ENCODE measurements at regions not wholly inside any gene's neighbourhood (a gene's known extent, or its start where the extent isn't known, plus 50 kb on each side); places are given as distances from the start of the nearest gene placed in this dataset.

DNA sequence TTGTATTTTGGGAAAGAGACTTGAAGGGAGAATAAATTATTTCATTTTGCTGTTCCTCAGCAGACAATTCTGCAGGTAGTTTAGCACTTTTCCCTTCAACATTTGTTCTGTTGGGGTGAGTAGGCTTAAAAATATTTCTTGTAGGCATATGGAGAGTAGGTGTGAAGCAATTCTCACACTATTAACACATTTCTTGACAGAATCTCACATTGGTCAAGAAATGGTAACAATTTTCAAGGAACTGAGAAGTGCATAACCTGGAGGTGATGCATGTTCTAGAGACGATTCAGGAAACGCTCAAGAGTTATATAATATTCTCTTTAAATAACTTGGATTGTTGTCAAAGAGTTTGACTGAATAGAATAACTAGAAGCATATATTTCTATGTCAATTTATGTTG, 658.2 kb downstream of the STIM2 start:
- no peak overlapping the region for H3K4me3 Mint-ChIP-seq
- H3K4me1 Mint-ChIP-seq (ENCODE audit: low read depth) = no peaks in the 10 kb centered on the region
- H3K27ac Mint-ChIP-seq = no peak overlapping the region
- intact Hi-C loops (cut with micrococcal nuclease) = no loop called here
- no peaks in the 10 kb centered on the region for H3K36me3 Mint-ChIP-seq (ENCODE audit: low read depth)
- H3K27me3 Mint-ChIP-seq = no peaks in the 10 kb centered on the region
- no peaks in the 10 kb centered on the region for H3K9me3 Mint-ChIP-seq

DNA sequence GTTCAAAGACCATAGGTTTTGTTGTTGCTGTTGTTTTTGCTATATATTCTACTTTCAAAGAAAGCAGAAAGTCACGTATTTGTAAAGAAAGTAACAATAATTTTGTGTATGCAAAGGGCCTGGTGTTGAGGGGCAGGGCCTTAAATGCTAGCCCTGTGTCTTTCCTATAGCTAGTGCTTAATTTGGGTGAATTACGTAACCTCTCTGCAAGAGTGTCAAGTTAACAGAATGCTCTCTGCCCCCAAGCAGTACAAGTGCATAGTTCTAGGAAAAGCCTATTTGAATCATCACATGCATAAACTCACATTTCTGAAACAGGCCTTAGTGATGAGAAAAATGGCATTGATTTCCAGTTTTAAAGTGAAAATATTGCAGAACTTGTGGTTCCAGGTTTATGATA, 663.6 kb downstream of the STIM2 start:
- intact Hi-C loops (cut with micrococcal nuclease) = no loop called here
- H3K4me1 Mint-ChIP-seq (ENCODE audit: low read depth) = no peaks in the 10 kb centered on the region

DNA sequence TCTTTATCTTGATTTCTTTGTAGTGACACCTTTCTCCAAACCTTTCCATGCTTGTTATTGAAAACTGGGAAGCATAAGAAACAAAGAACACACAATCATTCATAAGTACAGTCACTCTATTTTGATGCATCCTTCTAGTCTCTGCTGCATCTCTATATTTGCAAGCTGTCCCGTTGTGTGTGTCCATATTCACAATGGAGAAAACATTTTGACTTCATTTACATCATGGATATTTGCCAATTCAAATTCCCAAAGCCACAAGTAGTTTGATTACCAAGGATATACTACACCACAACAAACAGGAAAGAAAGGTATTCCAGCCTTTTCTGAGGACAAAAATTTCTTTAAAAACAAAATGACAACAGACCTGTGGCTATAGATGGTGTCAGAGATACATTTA, 673.8 kb downstream of the STIM2 start:
- Mint-ChIP-seq H3K36me3 (ENCODE audit: low read depth) (no peaks in the 10 kb centered on the region), H3K27me3 (no peaks in the 10 kb centered on the region), H3K9me3 (peaks cover 6% of the 10 kb centered on the region), H3K27ac (no peak overlapping the region), H3K4me3 (no peak overlapping the region), H3K4me1 (ENCODE audit: low read depth) (no peaks in the 10 kb centered on the region)
- intact Hi-C loops (cut with micrococcal nuclease) = no loop called here

More for the DNA sequence above, 663.6 kb downstream of the STIM2 start:
- no peaks in the 10 kb centered on the region for H3K36me3 Mint-ChIP-seq (ENCODE audit: low read depth)
- no peak overlapping the region for H3K4me3 Mint-ChIP-seq
- no peaks in the 10 kb centered on the region for H3K27me3 Mint-ChIP-seq
- H3K27ac Mint-ChIP-seq = no peak overlapping the region
- no peaks in the 10 kb centered on the region for H3K9me3 Mint-ChIP-seq

DNA sequence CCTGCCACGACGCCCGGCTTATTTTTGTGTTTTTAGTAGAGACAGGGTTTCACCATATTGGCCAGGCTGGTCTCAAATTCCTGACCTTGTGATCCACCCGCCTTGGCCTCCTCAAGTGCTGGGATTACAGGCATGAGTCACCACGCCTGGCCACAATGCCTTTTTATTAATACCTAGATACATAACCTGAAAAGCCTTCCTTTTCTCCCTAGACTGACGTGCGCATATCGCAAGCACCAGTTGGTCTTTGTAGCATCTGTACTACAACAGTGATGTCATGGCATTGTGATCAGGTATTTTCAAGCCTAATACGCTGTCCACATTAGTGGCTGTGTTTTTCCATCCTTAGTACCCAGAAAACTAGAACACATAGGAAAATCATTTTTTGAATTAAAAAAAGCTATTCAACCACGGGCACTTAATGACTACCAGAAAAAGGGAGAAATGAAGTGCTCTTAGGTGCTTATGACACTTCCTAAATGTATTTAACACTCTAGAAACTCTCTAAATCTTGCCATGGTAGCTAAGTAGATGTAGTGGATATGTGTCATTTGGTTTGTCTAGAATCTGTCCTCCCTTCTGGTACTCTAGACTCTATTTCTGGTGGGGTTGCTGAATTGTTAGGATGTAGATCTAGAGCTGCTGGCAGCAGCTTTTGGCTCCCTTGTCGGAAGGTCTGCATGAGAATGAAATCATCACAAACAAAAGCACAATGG, 707.8 kb downstream of the STIM2 start:
- H3K36me3 Mint-ChIP-seq (ENCODE audit: low read depth) = no peaks in the 10 kb centered on the region
- intact Hi-C loops (cut with micrococcal nuclease) = no loop called here
- H3K27me3 Mint-ChIP-seq = no peaks in the 10 kb centered on the region
- no peak overlapping the region for H3K27ac Mint-ChIP-seq
- no peaks in the 10 kb centered on the region for H3K4me1 Mint-ChIP-seq (ENCODE audit: low read depth)
- H3K4me3 Mint-ChIP-seq = no peak overlapping the region
- H3K9me3 Mint-ChIP-seq = no peaks in the 10 kb centered on the region

DNA sequence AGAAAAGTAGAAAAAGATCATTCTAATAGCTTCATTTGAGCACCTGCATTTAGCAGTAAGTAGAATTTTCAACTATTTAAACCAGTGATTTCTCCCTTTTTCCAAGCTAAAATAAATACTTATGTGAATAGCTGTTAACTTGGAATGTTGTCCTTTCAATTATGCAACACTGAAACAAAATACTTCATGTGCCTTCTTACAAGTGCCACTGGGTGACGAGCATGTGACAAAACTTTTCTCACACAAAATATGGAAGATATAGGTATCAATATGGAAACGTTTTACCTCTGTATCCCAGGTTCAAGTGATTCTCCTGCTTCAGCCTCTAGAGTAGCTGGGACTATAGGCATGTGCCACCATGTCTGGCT, 708.3 kb downstream of the STIM2 start:
- H3K9me3 Mint-ChIP-seq = no peaks in the 10 kb centered on the region
- no peaks in the 10 kb centered on the region for H3K4me1 Mint-ChIP-seq (ENCODE audit: low read depth)
- intact Hi-C loops (cut with micrococcal nuclease) = no loop called here
- H3K36me3 Mint-ChIP-seq (ENCODE audit: low read depth) = no peaks in the 10 kb centered on the region
- H3K27ac Mint-ChIP-seq = no peak overlapping the region
- no peak overlapping the region for H3K4me3 Mint-ChIP-seq
- H3K27me3 Mint-ChIP-seq = no peaks in the 10 kb centered on the region

DNA sequence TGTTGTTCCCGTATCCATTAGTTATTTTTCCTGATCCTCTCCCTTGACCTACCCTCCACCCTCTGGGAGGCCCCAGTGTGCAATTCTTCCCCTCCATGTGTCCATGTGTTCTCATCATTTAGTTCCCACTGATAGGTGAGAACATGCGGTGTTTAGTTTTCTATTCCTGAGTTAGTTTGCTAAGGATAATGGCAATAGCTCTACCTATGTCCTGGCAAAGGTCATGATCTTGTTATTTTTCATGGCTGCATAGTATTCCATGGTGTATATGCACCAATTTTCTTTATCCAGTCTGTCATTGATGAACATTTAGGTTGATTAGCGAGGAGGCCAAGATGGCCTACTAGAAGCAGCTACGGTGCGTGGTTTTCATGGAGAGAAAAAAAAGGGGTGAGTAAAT, 714.1 kb downstream of the STIM2 start:
- intact Hi-C loops (cut with micrococcal nuclease) = no loop called here
- no peak overlapping the region for H3K27ac Mint-ChIP-seq
- no peaks in the 10 kb centered on the region for H3K27me3 Mint-ChIP-seq
- H3K36me3 Mint-ChIP-seq (ENCODE audit: low read depth) = no peaks in the 10 kb centered on the region
- no peaks in the 10 kb centered on the region for H3K4me1 Mint-ChIP-seq (ENCODE audit: low read depth)
- no peak overlapping the region for H3K4me3 Mint-ChIP-seq
- H3K9me3 Mint-ChIP-seq = peaks cover 14% of the 10 kb centered on the region

DNA sequence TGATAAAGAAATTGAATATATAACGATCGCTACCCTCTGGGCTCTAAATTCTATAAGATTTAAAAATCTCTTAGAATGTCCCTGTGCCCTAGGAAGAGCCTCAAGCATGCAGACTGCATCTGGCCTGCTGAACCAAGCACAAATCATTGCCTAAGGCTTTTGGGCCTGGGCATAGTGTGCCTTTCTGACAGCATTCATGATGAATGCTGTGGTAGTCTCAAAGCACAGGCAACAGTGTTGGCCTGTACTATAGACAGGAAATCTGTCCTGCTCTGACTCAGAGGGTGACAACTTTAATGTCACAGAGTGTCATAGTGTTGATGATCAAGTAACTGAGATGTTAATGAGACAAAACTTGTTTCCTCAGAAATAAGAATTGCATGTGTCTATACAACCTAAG, 717.3 kb downstream of the STIM2 start:
- intact Hi-C loops (cut with micrococcal nuclease) = no loop called here
- H3K27ac Mint-ChIP-seq = no peak overlapping the region
- peaks cover 14% of the 10 kb centered on the region for H3K9me3 Mint-ChIP-seq
- H3K36me3 Mint-ChIP-seq (ENCODE audit: low read depth) = no peaks in the 10 kb centered on the region
- no peaks in the 10 kb centered on the region for H3K4me1 Mint-ChIP-seq (ENCODE audit: low read depth)
- H3K27me3 Mint-ChIP-seq = no peaks in the 10 kb centered on the region
- no peak overlapping the region for H3K4me3 Mint-ChIP-seq

DNA sequence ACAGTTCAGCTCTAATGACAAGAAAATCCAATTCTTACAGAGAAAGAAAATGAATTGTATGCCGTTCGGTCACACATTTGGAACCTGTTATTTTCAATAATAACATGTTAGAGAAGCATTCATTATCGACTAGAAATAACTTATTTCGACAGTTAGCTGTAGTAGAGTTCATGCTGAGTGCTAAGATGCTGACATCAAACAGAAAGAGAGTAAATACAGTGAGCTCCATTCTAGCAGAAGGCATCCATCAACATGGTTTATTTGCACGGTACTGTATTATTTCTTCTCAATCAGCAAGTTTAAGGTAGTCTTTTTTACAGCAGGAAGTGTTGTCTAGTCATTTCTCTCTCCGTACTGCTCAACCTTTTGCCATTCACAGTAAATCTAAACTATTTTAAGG, 732.1 kb downstream of the STIM2 start:
- Mint-ChIP-seq H3K27ac (no peak overlapping the region), H3K4me1 (ENCODE audit: low read depth) (no peaks in the 10 kb centered on the region), H3K4me3 (no peak overlapping the region), H3K9me3 (no peaks in the 10 kb centered on the region), H3K27me3 (no peaks in the 10 kb centered on the region), H3K36me3 (ENCODE audit: low read depth) (no peaks in the 10 kb centered on the region)
- intact Hi-C loops (cut with micrococcal nuclease) = no loop called here

DNA sequence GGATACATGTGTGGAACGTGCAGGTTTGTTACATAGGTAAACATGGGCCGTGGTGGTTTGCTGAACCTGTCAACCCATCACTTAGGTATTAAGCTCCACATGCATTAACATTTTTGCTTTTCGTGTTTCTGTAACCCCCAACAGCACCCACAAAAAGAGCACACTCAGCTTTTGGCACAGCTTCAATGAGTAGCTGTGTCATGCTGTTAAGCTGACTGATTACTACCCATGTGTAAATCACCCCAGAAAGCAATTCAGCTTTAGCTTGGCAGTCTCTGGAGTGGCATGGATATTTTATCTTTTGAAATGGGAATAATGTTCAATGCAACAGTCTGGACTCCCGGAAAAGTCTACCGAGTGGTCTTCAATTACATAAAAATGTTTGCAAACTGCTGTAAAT, 734.3 kb downstream of the STIM2 start:
- Mint-ChIP-seq H3K4me1 (ENCODE audit: low read depth) (no peaks in the 10 kb centered on the region), H3K27me3 (no peaks in the 10 kb centered on the region), H3K4me3 (no peak overlapping the region), H3K27ac (no peak overlapping the region), H3K9me3 (no peaks in the 10 kb centered on the region), H3K36me3 (ENCODE audit: low read depth) (no peaks in the 10 kb centered on the region)
- intact Hi-C loops (cut with micrococcal nuclease) = no loop called here

DNA sequence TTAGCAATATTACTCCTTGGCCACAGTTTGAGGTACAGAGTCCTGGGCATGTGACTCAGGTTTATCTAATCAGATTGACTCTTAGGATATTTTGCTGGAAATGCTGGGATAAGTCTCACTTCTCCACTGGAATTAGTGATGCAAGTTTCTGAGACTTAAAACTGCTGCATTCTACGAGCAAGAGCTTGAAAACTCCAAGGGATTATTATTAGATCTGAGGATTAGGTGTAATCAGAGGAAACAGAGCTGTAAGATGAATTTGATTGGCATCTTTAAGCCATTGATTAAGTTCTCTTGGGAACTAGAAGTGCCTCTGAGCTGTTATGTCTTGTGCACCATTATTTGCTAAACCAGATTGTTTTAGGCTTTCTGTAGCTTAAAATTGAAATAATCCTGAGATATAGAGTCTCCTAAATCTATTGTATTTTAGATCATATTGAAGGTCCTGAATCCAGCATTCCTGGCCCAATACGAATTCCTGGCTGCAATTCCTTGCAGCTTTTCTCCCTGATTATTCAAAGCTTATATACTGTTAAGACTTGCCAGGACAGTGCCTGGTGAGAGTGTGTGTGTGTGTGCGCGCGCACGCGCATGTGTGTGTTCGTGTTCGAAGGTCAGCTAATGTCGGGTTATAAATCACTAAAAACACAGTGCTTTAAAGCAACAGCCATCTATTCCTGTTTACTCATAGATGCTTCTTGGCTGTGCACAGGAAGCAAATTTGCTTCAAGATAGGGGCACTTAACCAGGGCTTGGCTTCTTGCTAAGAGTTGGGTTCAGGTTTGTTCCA, 735.1 kb downstream of the STIM2 start:
- intact Hi-C loops (cut with micrococcal nuclease) = no loop called here
- no peaks in the 10 kb centered on the region for H3K36me3 Mint-ChIP-seq (ENCODE audit: low read depth)
- H3K4me1 Mint-ChIP-seq (ENCODE audit: low read depth) = no peaks in the 10 kb centered on the region
- no peak overlapping the region for H3K27ac Mint-ChIP-seq
- H3K27me3 Mint-ChIP-seq = no peaks in the 10 kb centered on the region
- H3K4me3 Mint-ChIP-seq = no peak overlapping the region
- H3K9me3 Mint-ChIP-seq = no peaks in the 10 kb centered on the region

DNA sequence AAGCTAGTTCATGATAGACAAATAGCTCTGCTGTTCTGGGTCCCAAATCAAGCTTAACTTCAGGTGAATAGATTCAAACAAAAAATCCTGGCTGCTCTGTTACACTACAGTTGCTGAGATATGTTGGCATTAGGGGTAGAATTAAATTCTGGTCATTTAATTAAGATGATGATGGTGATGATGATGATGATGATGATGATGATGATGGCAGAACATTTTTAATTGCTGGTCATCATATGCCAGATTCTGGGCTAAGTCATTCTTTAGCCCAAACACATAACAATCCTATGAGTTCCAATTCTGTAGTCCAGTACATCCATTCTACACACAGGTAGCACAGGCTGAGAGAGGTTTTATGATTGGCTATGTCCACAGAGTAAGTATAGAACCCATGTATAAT, 741.5 kb downstream of the STIM2 start:
- H3K4me3 Mint-ChIP-seq = no peak overlapping the region
- peaks cover 8% of the 10 kb centered on the region for H3K9me3 Mint-ChIP-seq
- intact Hi-C loops (cut with micrococcal nuclease) = no loop called here
- H3K27me3 Mint-ChIP-seq = no peaks in the 10 kb centered on the region
- no peak overlapping the region for H3K27ac Mint-ChIP-seq
- H3K36me3 Mint-ChIP-seq (ENCODE audit: low read depth) = no peaks in the 10 kb centered on the region
- H3K4me1 Mint-ChIP-seq (ENCODE audit: low read depth) = no peaks in the 10 kb centered on the region

DNA sequence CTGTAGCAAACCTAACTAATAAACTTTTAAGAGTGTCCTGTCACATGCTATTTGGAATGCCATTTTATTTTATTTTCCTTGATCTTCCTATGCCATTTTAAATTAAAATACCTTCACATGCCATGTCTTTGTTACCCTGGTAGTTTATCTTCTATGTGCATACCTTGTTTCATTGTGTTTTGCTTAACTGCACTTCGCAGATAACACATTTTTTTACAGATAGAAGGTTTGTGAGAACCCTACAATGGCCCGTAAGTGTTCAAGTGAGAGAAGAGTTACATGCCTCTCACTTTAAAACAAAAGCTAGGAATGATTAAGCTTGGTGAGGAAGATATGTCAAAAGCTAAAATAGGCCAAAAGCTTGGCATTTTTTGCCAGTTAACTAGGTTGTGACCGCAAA, 744.1 kb downstream of the STIM2 start:
- no peaks in the 10 kb centered on the region for H3K4me1 Mint-ChIP-seq (ENCODE audit: low read depth)
- H3K4me3 Mint-ChIP-seq = no peak overlapping the region
- peaks cover 8% of the 10 kb centered on the region for H3K9me3 Mint-ChIP-seq
- H3K27me3 Mint-ChIP-seq = no peaks in the 10 kb centered on the region
- intact Hi-C loops (cut with micrococcal nuclease) = no loop called here
- H3K36me3 Mint-ChIP-seq (ENCODE audit: low read depth) = no peaks in the 10 kb centered on the region
- no peak overlapping the region for H3K27ac Mint-ChIP-seq

DNA sequence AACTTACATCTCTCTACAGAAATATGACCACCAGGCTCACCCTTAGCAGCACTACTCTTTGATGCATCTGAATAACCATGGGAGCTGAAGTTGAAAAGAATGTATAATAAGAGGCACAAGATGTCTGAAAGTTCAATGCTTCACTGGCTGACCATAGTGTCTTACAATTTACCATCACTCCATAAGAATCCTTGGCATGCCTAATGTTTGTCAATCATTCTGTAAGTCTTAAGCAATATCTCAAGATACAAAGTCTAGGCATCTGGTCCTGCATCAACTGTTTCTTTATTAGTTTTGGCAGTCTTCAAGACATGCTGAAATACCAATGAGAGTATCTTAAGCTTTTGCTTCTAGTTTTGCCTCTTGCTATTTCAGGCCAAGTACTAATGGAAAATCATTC, 755.5 kb downstream of the STIM2 start:
- Mint-ChIP-seq H3K27ac (no peak overlapping the region), H3K9me3 (no peaks in the 10 kb centered on the region), H3K36me3 (ENCODE audit: low read depth) (no peaks in the 10 kb centered on the region), H3K27me3 (no peaks in the 10 kb centered on the region), H3K4me3 (no peak overlapping the region), H3K4me1 (ENCODE audit: low read depth) (no peaks in the 10 kb centered on the region)
- intact Hi-C loops (cut with micrococcal nuclease) = no loop called here

DNA sequence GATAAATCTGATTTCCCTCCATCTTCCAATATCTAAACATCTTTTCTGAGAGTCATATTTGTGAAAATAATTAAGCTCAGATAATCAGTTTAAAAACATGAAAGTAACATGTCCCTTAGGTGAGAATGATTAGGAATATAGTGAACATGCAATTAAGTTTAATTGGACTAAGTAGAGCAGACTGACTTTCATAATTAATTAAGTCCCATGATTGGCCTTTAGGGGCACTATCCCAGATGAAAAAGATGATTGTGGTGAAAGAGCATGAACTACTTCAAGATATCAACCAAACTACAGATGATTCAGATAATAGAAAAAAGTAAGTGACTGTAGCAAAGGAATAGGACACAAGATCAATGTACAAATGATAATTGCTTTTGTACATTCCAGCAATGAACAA, 758.8 kb downstream of the STIM2 start:
- no peak overlapping the region for H3K4me3 Mint-ChIP-seq
- H3K36me3 Mint-ChIP-seq (ENCODE audit: low read depth) = no peaks in the 10 kb centered on the region
- intact Hi-C loops (cut with micrococcal nuclease) = no loop called here
- no peaks in the 10 kb centered on the region for H3K4me1 Mint-ChIP-seq (ENCODE audit: low read depth)
- H3K27ac Mint-ChIP-seq = no peak overlapping the region
- no peaks in the 10 kb centered on the region for H3K9me3 Mint-ChIP-seq
- no peaks in the 10 kb centered on the region for H3K27me3 Mint-ChIP-seq

DNA sequence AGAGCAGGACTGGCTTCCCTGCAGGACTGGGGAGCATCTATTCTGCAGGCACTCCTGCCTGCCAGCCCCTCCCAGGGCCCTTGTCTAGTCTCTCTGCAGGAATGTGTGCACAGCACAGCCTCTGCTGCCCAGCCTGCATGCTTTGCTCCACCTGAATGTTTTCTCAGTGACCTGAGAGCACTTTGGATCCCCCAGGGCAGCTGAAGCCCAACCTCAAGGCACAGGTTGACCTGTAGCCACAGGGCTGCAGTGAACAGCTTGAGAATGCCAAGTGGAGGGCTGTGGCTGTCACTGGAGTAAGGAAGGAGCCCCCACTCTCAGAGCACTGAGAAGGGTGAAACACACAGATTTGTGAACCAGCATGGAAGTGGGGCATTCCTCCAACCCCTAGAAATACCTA, 760.2 kb downstream of the STIM2 start:
- intact Hi-C loops (cut with micrococcal nuclease) = no loop called here
- no peak overlapping the region for H3K27ac Mint-ChIP-seq
- H3K36me3 Mint-ChIP-seq (ENCODE audit: low read depth) = no peaks in the 10 kb centered on the region
- no peaks in the 10 kb centered on the region for H3K9me3 Mint-ChIP-seq
- H3K4me3 Mint-ChIP-seq = no peak overlapping the region
- H3K27me3 Mint-ChIP-seq = no peaks in the 10 kb centered on the region
- H3K4me1 Mint-ChIP-seq (ENCODE audit: low read depth) = no peaks in the 10 kb centered on the region

All from dendritic cell treated with granulocyte-macrophage colony-stimulating factor and Interleukin-4, amounts not matched to agents 40 ng/mL and 50 ng/mL, for 4 days (primary cell).